Cardiac muscle cell (in vitro differentiated cells and primary cell): ENCODE measurements at regions not wholly inside any gene's neighbourhood (a gene's known extent, or its start where the extent isn't known, plus 50 kb on each side); places are given as distances from the start of the nearest gene placed in this dataset.

Source experiments
- DNase-seq, 2 donors: peaks; one replicate each; pipeline versions ENCODE4 v3.0.0 to v3.0.0-alpha.2; 2010 to 2017; ENCODE audit warnings: low read depth in 1 of 2, low spot score in 1 of 2
- H3K27ac ChIP-seq: fragments of 200-600 bp; sonication (generic); 2 replicates; pipeline ENCODE4 v1.5.1; 2016
- H3K27me3 ChIP-seq: fragments of 200-600 bp; sonication (generic); 2 replicates; pipeline ENCODE4 v1.6.0; 2016; ENCODE audit warnings: control low read depth
- H3K36me3 ChIP-seq: fragments of 200-600 bp; sonication (generic); 2 replicates; pipeline ENCODE4 v1.5.1; 2016; ENCODE audit warnings: control low read depth
- H3K4me1 ChIP-seq: fragments of 200-600 bp; sonication (generic); 2 replicates; pipeline ENCODE4 v1.8.1; 2017; ENCODE audit warnings: low read depth, mild to moderate bottlenecking, mixed run types
- H3K4me3 ChIP-seq: fragments of 200-600 bp; sonication (generic); 2 replicates; pipeline ENCODE4 v1.5.1; 2016; ENCODE audit warnings: mild to moderate bottlenecking
- H3K9me3 ChIP-seq: fragments of 200-600 bp; sonication (generic); 2 replicates; pipeline ENCODE4 v1.5.1; 2017; ENCODE audit warnings: low read depth, mild to moderate bottlenecking, control low read depth
- CTCF ChIP-seq: IDR thresholded peaks from 2 replicates; pipeline ENCODE4 v1.5.1; 2012; ENCODE audit warnings: low read depth, mild to moderate bottlenecking, low read length

GRCh38 chr1:65734979-65735378 is 57.7 kb upstream of the PDE4B start:
- TF ChIP-seq CTCF, result no peak
- no peak for DNase-seq
- no peaks in the 10 kb centered on the region for H3K9me3 ChIP-seq
- no peak overlapping the region for H3K27ac ChIP-seq
- H3K4me1 ChIP-seq, result no peaks in the 10 kb centered on the region
- H3K36me3 ChIP-seq, result no peaks in the 10 kb centered on the region
- no peak overlapping the region for H3K4me3 ChIP-seq
- no peaks in the 10 kb centered on the region for H3K27me3 ChIP-seq

GRCh38 chr1:65741993-65742392 is 50.7 kb upstream of the PDE4B start:
- Histone ChIP-seq H3K4me3 (no peak overlapping the region), H3K27me3 (no peaks in the 10 kb centered on the region), H3K4me1 (no peaks in the 10 kb centered on the region), H3K36me3 (no peaks in the 10 kb centered on the region), H3K9me3 (no peaks in the 10 kb centered on the region), H3K27ac (no peak overlapping the region)
- no peak for TF ChIP-seq CTCF
- DNase-seq, result no peak
